SK-MEL-5 (cell line): ENCODE measurements at regions not wholly inside any gene's neighbourhood (a gene's known extent, or its start where the extent isn't known, plus 50 kb on each side); places are given as distances from the start of the nearest gene placed in this dataset.

ENCODE experiments used
- DNase-seq: peaks from one replicate; pipeline ENCODE4 v3.0.0-alpha.2; 2016; ENCODE audit warnings: low read depth, low spot score
- in situ Hi-C: cut with HindIII; loops from 2 replicates; pipeline ENCODE4 v1.10.0; 2016; ENCODE audit warnings: low sequenced_read_pairs, high pct_unique_total_duplicates, low pct_unique_long_range_greater_than_20kb

GRCh38 chr3:168598250-168598649 lies 502.5 kb upstream of the GOLIM4 start:
- in situ Hi-C loops = no loop called here
- no peak for DNase-seq

GRCh38 chr3:168596175-168596823 lies 500.6 kb upstream of the GOLIM4 start:
- in situ Hi-C loops = no loop called here
- no peak for DNase-seq

GRCh38 chr3:168591587-168591986 lies 495.9 kb upstream of the GOLIM4 start:
- no peak for DNase-seq
- in situ Hi-C loops = no loop called here

- no peak for DNase-seq
- in situ Hi-C loops = no loop called here
These were observed 493.7 kb upstream of the GOLIM4 start for GRCh38 chr3:168589376-168589775.

GRCh38 chr3:168585544-168585943 lies 489.8 kb upstream of the GOLIM4 start:
- in situ Hi-C loops = no loop called here
- no peak for DNase-seq

- no peak for DNase-seq
- in situ Hi-C loops = no loop called here
These were observed 488.3 kb upstream of the GOLIM4 start for GRCh38 chr3:168583977-168584376.

- no peak for DNase-seq
- in situ Hi-C loops = no loop called here
These were observed 486.8 kb upstream of the GOLIM4 start for GRCh38 chr3:168582503-168582902.

- in situ Hi-C loops = no loop called here
- peak; percentile 28 for DNase-seq
These were observed 486.1 kb upstream of the GOLIM4 start for GRCh38 chr3:168581771-168582225.

- no peak for DNase-seq
- in situ Hi-C loops = no loop called here
These were observed 483.3 kb upstream of the GOLIM4 start for GRCh38 chr3:168579010-168579409.

GRCh38 chr3:168575750-168576149 lies 480.0 kb upstream of the GOLIM4 start:
- in situ Hi-C loops = no loop called here
- DNase-seq = no peak

GRCh38 chr3:168574455-168575158 lies 478.9 kb upstream of the GOLIM4 start:
- DNase-seq = no peak
- in situ Hi-C loops = no loop called here

- in situ Hi-C loops = no loop called here
These were observed 474.9 kb upstream of the GOLIM4 start for GRCh38 chr3:168570404-168571155.

GRCh38 chr3:168558728-168559411 lies 463.1 kb upstream of the GOLIM4 start:
- in situ Hi-C loops = no loop called here
- DNase-seq = no peak

More at GRCh38 chr3:168570404-168571155, 474.9 kb upstream of the GOLIM4 start:
- no peak for DNase-seq

- in situ Hi-C loops = no loop called here
- DNase-seq = no peak
These were observed 456.5 kb upstream of the GOLIM4 start for GRCh38 chr3:168552251-168552650.

- no peak for DNase-seq
- in situ Hi-C loops = no loop called here
These were observed 453.0 kb upstream of the GOLIM4 start for GRCh38 chr3:168548719-168549118.

- in situ Hi-C loops = no loop called here
- no peak for DNase-seq
These were observed 451.0 kb upstream of the GOLIM4 start for GRCh38 chr3:168546707-168547106.

- DNase-seq = peak; percentile 2
- in situ Hi-C loops = no loop called here
These were observed 449.9 kb upstream of the GOLIM4 start for GRCh38 chr3:168545591-168545990.
